ENCODE measurements at regions not wholly inside any gene's neighbourhood (a gene's known extent, or its start where the extent isn't known, plus 50 kb on each side); places are given as distances from the start of the nearest gene placed in this dataset.

DNA sequence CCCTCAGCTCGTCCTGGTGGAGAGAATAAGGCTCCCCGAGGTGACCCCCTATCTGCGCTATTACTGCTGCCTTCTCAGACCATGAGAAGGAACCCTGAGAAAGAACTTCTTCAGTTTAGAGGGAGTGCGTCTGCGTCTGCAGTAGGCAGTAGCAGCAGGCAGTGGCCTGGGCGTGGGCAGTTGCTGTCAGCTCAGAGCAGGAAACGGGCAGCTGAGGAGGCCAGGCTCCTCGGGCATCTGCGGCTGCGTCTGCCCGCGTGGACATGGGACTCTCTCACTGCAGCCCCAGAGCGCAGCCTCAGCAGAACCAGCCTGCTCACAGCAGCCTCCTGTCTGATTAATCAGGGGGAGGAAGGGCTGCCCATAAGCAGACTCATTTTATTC lies 49.8 kb upstream of the FCN1 start:
- CTCF ChIA-PET: no interaction called here
- POLR2A ChIA-PET: no interaction called here
- DNase-seq (ENCODE audit: low read depth, low spot score): no peak
- TF ChIP-seq, protein P1, sequence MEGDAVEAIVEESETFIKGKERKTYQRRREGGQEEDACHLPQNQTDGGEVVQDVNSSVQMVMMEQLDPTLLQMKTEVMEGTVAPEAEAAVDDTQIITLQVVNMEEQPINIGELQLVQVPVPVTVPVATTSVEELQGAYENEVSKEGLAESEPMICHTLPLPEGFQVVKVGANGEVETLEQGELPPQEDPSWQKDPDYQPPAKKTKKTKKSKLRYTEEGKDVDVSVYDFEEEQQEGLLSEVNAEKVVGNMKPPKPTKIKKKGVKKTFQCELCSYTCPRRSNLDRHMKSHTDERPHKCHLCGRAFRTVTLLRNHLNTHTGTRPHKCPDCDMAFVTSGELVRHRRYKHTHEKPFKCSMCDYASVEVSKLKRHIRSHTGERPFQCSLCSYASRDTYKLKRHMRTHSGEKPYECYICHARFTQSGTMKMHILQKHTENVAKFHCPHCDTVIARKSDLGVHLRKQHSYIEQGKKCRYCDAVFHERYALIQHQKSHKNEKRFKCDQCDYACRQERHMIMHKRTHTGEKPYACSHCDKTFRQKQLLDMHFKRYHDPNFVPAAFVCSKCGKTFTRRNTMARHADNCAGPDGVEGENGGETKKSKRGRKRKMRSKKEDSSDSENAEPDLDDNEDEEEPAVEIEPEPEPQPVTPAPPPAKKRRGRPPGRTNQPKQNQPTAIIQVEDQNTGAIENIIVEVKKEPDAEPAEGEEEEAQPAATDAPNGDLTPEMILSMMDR (IDR thresholded peaks at IDR 0.05; ENCODE audit: insufficient read depth, low read length, missing control alignments): no peak
- H3K4me3 ChIP-seq (ENCODE audit: low read depth, low read length): no peak overlapping the region

DNA sequence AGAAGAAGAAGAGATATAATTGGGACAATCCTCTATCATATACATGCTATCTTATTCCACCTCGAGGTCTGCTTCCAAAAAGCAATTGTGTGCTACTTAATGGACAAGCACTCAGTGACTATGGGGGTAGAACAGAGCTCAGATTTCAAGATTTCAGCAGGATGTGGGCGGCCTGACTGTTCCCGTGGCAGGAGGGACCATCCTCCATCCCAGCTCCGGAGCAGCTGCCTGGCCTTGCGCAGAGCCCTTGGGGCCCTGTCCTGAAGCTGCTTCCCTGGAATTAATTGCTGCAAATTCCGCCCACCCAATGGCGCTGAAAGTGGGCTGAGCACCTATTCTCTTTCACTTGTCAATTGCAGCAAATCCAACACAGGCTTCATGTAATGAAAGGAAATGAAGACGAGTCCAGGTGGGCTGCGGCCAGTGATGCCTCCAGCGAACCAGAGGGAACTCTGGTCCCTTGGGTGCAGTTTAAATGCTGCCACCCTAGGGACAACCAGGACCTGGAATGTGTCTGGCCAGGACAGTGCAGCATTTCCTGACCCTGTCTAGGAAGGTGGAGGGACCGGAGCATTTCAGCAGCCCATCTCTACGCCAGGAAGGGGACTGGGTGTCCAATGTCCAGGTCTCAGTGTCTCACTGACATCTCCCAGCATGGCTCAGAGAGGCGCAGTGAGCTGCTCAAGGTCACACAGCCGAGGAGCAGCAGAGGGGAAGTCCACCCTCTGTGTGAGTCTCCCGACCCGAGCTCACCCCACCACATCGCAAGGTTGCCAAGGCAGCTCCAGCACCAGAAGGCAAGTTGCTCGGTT lies 50.5 kb upstream of the FCN1 start:
- no peak for DNase-seq (ENCODE audit: low read depth, low spot score)
- POLR2A ChIA-PET: interaction anchor here (0.6 kb wide), 1 partner anchor 533 kb away, joined by 3 read pairs; no protein-coding TSS in a partner anchor
- TF ChIP-seq, protein P1 (IDR thresholded peaks at IDR 0.05; ENCODE audit: insufficient read depth, low read length, missing control alignments): no peak
- CTCF ChIA-PET: no interaction called here
- H3K4me3 ChIP-seq (ENCODE audit: low read depth, low read length): no peak overlapping the region

DNA sequence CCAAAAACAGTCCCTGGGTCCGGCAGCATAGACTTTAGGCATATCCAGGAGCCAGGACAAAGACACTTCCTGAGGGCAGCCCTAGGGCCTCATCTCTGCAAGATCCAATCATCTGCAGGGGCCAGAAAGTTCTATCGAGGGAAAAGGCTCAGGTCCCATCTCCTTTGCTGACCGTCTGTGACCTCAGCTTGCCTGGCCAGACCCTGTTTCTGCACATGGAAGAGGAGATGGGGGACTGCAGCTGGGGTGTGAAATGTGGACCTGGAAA lies 51.0 kb upstream of the FCN1 start:
- CTCF ChIA-PET: no interaction called here
- POLR2A ChIA-PET: interaction anchor here (0.6 kb wide), 1 partner anchor 534 kb away, joined by 3 read pairs; no protein-coding TSS in a partner anchor
- no peak for DNase-seq (ENCODE audit: low read depth, low spot score)
- TF ChIP-seq, protein P1 (IDR thresholded peaks at IDR 0.05; ENCODE audit: insufficient read depth, low read length, missing control alignments): no peak
- no peak overlapping the region for H3K4me3 ChIP-seq (ENCODE audit: low read depth, low read length)

DNA sequence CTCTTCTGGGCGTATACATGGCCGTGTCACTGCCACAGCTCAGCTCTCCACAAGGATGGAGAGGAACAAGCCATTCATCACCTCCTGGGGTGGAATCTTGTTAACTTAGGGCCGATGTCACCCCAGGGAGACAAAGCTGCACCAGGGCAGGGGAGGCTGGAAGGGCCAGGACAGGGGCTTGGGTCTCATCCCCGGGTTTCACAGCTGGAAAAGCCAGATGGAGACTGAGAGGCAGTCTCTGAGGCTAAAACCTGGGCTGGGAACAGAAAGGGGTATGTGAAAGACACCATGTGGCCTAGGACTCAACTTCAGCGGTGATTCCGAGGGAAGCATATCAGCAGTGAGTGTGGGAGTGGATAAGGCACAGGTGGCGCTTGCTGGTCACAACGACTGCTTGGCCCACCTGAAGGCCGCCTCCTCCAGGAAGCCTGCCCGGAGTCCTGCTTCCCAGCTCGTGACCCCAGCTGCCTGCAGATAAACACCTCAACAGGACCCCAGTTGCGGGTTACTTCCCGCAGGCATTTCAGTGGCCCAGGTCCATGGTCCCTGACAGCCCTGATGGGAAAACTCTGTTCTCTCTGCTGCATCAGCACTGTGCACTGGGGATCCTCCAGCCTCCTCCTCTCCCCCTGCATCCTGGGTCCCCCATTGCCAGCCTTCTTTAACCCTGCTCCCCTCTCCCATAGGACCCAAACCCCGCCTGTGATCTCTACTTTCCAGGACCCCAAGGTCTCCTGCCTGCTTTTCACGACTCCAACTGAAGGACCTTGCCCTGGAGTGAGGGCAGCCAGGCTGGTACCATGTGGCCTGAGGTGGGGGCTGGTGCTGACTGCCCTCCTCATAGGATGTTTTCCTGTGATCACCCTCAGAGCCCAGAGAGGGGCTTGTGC lies 51.7 kb upstream of the FCN1 start:
- no peak overlapping the region for H3K4me3 ChIP-seq (ENCODE audit: low read depth, low read length)
- TF ChIP-seq, protein P1 (IDR thresholded peaks at IDR 0.05; ENCODE audit: insufficient read depth, low read length, missing control alignments): no peak
- ChIA-PET POLR2A (interaction anchor here (0.6 kb wide), 1 partner anchor 535 kb away, joined by 3 read pairs; no protein-coding TSS in a partner anchor), CTCF (no interaction called here)
- no peak for DNase-seq (ENCODE audit: low read depth, low spot score)

DNA sequence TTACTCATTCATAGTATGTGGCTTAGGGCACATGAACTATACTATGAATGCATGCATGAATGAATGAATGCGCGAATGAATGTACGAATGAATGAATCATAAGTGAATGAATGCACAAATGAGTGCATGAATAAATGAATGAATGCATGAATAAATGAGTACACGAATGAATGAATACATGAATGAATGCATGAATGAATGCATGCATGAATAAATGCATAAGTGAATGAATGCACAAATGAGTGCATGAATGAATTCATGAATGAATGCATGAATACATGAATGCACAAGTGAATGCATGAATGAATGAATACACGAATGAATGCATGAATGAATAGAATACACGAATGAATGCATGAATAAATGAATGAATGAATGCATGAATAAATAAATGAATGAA lies 52.5 kb upstream of the FCN1 start:
- ChIA-PET CTCF (no interaction called here), POLR2A (no interaction called here)
- TF ChIP-seq, protein P1 (IDR thresholded peaks at IDR 0.05; ENCODE audit: insufficient read depth, low read length, missing control alignments): no peak
- H3K4me3 ChIP-seq (ENCODE audit: low read depth, low read length): no peak overlapping the region
- no peak for DNase-seq (ENCODE audit: low read depth, low spot score)

DNA sequence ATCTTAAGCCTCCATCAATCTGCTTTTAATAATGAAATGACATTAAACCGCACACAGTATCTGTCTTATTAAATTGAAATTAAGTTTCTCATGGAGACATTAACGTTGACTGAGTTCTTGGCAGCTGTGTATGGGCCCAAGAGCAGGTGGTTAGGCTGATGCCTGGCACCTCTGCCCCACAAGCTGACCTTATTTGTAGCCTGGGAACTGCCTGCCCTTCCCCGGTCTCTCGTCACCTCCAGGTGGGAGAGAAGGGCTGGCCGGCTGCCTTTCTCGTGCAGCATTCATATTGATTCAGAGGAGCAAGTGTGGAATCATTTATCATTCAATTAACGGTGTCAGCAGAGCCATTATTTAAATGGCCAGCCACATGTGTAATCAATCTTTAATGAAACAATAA lies 53.0 kb upstream of the FCN1 start:
- POLR2A ChIA-PET: no interaction called here
- TF ChIP-seq, protein P1 (IDR thresholded peaks at IDR 0.05; ENCODE audit: insufficient read depth, low read length, missing control alignments): no peak
- CTCF ChIA-PET: no interaction called here
- no peak for DNase-seq (ENCODE audit: low read depth, low spot score)
- H3K4me3 ChIP-seq (ENCODE audit: low read depth, low read length): no peak overlapping the region
